Esophagus squamous epithelium (tissue), 4 donors: ENCODE measurements at regions not wholly inside any gene's neighbourhood (a gene's known extent, or its start where the extent isn't known, plus 50 kb on each side); places are given as distances from the start of the nearest gene placed in this dataset.

Experiments used
- CTCF ChIP-seq, 6 experiments: fragments of 450-650 bp in 4 of 6; fragments of 200-600 bp in 2 of 6; sonication (generic) in 2 of 6; IDR thresholded peaks; one replicate each; pipeline ENCODE4 v1.5.1; 2016 to 2019; ENCODE audit warnings: antibody characterized with exemption in 6 of 6, mild to moderate bottlenecking in 4 of 6, moderate library complexity in 4 of 6
- POLR2A ChIP-seq, 4 donors: fragments of 450-650 bp; IDR thresholded peaks; one replicate each; pipeline ENCODE4 v1.6.1; 2017; ENCODE audit warnings: antibody characterized with exemption in 4 of 4, mild to moderate bottlenecking in 4 of 4, moderate library complexity in 3 of 4

- TF ChIP-seq CTCF (IDR thresholded peaks at IDR 0.05) = no peak
- TF ChIP-seq POLR2A (IDR thresholded peaks at IDR 0.05) = no peak
These were observed 129.9 kb upstream of the CIBAR2 start for GRCh38 chr16:85242140-85242539.
